Neural progenitor cell (in vitro differentiated cells): ENCODE measurements at regions not wholly inside any gene's neighbourhood (a gene's known extent, or its start where the extent isn't known, plus 50 kb on each side); places are given as distances from the start of the nearest gene placed in this dataset.

Experiments
- CTCF ChIP-seq: fragments of 200-600 bp; sonication (generic); IDR thresholded peaks from 2 replicates; pipeline ENCODE4 v1.5.1; 2017; ENCODE audit warnings: antibody characterized with exemption, mild to moderate bottlenecking
- EZH2 ChIP-seq: fragments of 200-600 bp; sonication (generic); IDR thresholded peaks from 2 replicates; pipeline ENCODE4 v1.6.1; 2017; ENCODE audit warnings: antibody characterized with exemption, mild to moderate bottlenecking, moderate library complexity
- EZH2phosphoT487 ChIP-seq: fragments of 200-600 bp; sonication (generic); IDR thresholded peaks from 2 replicates; pipeline ENCODE4 v1.6.1; 2017; ENCODE audit warnings: antibody characterized with exemption

GRCh38 chr14:56026506-56026905 is 91.7 kb upstream of the PELI2 start:
- no peak for TF ChIP-seq CTCF
- TF ChIP-seq EZH2phosphoT487, result no peak
- no peak for TF ChIP-seq EZH2
